Fibroblast of pulmonary artery (primary cell): ENCODE measurements at regions not wholly inside any gene's neighbourhood (a gene's known extent, or its start where the extent isn't known, plus 50 kb on each side); places are given as distances from the start of the nearest gene placed in this dataset.

Experiments used
- DNase-seq: peaks from one replicate; pipeline ENCODE4 v3.0.0-alpha.2; 2010; ENCODE audit warnings: low read depth
- H3K4me3 ChIP-seq: replicated peaks from 2 replicates; pipeline ENCODE4 v1.5.1; 2011; ENCODE audit warnings: low read depth, mild to moderate bottlenecking, control low read depth, low read length, moderate library complexity
- TF ChIP-seq, protein P1 (sequence below): IDR thresholded peaks from 2 replicates; pipeline ENCODE4 v1.5.1; 2011; ENCODE audit warnings: mild to moderate bottlenecking, control low read depth, low read length, inconsistent platforms; ENCODE audit errors: missing control alignments

DNA sequence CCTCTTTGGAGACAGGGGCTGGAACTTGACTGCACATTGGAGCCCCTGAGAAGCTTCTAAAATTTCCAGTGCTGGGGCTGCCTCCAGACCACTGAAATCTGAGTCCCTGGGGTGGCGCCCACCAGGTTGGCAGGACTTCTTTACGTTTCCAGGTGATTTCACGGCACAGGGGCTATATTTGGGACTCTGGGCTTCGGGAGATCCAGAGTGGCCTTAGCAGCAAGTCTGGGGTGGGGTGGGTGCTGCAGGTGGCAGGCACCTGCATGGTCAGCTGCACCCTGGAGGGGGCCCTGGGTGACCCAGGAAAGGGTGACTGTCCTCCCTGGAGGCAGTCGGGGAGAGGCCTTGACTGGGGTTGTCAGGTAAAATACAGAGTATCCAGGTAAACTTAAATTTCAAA lies 135.5 kb upstream of the PHACTR3 start:
- no peak overlapping the region for H3K4me3 ChIP-seq
- DNase-seq, result no peak
- TF ChIP-seq, protein P1, sequence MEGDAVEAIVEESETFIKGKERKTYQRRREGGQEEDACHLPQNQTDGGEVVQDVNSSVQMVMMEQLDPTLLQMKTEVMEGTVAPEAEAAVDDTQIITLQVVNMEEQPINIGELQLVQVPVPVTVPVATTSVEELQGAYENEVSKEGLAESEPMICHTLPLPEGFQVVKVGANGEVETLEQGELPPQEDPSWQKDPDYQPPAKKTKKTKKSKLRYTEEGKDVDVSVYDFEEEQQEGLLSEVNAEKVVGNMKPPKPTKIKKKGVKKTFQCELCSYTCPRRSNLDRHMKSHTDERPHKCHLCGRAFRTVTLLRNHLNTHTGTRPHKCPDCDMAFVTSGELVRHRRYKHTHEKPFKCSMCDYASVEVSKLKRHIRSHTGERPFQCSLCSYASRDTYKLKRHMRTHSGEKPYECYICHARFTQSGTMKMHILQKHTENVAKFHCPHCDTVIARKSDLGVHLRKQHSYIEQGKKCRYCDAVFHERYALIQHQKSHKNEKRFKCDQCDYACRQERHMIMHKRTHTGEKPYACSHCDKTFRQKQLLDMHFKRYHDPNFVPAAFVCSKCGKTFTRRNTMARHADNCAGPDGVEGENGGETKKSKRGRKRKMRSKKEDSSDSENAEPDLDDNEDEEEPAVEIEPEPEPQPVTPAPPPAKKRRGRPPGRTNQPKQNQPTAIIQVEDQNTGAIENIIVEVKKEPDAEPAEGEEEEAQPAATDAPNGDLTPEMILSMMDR, result no peak

DNA sequence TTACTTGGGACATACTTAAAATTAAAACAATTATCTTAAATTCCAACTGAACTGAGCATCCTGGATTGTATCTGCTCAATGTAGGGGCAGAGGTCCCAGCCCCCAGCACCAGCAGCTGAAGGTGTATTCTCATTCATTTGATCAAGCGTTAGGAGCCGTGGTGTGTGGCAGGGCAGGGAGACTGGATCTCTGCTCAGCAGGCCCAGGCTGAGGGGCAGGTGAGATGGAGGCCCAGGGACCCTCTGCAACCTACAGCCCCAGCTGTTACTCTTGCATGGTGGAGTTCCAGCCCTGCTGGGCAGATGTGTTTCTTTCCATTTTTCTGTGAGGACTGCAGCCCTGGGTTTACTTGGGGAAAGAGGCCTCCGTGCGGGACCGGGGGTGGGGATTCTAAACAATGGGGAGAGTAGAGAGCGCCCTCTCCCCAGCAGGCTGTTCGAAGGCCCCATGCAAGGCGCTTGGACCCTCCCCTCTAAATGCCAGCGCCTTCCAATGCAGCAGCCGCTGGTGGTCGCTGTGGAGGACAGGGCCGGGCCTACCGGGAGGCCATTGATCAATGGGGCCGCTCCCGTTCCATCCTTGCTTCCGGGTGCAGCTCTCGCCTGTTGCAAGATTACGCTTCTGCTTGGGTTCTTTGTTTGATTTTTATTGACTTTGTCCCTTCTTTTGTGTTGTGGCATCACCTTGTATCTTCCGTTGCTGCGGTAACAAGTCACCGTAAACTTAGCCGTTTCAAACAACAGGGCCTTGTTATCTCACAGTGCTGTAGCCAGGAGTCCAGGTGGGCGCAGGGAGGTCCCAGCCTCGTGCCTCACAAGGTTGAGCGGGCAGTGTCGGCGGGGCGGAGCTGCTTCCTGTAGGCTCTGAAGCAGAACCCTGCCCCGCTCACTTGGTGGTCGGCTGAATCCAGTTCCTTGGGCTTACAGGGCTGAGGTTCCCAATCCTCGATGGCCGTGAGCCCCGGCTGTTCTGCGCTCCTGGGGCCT lies 134.8 kb upstream of the PHACTR3 start:
- no peak for DNase-seq
- TF ChIP-seq, protein P1, result no peak

DNA sequence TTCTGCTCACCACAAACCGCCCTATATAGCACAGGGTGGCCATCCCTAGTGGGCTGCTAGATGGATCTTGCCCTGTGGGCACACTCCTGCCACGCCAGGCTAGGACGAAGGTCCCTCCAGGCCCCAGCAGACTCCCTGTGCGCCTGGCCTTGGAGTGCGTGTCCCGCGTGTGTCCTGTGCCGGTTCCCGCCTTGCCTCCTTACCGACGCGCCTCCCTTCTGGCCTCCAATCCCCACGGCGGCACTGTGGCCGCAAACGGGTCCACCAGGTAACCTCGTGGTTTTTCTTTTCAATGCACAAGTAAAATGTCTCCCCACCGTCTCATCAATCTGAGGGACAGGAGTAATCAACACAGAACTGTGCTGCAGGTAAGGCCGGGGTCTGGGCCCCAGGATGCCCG lies 133.8 kb upstream of the PHACTR3 start:
- no peak for DNase-seq
- TF ChIP-seq, protein P1, result no peak
- H3K4me3 ChIP-seq, result no peak overlapping the region

More for the DNA sequence above, 134.8 kb upstream of the PHACTR3 start:
- H3K4me3 ChIP-seq, result no peak overlapping the region

DNA sequence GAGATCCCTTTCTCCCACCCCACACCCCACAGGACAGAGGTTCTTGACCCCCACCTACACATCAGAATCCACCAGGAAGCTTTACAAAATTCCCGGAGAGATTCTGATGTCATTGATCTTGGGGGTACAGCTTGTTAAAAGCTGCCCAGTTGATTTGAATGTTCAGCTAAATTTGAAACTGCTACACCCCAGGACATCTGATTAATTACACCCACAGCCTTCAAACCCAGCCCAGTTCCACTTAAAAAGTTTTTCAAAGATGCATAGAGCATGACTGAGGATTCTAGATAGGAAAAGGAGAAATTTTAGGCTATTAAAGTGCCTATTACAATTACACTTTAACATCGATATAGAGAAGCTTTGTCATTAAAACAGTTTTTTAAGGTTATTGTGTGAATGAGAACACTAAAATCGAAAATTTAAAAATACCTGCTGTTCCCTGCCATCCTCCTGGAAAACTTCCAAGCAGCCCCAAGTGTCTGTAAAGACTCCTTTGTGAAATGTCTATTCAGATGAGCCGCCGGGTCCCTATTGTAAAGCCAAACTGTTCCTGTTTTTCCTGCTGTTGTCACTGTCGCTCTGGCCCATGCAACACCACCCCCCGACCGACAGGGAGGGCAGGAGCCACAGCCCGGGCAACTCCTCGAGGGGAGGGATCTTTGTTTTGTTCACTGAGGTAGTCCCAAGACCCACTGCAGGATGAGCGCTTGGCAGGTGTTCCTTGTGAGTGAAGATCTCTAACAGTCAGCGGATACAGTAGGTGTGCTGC lies 132.5 kb upstream of the PHACTR3 start:
- TF ChIP-seq, protein P1, result no peak
- DNase-seq, result no peak
- H3K4me3 ChIP-seq, result no peak overlapping the region

DNA sequence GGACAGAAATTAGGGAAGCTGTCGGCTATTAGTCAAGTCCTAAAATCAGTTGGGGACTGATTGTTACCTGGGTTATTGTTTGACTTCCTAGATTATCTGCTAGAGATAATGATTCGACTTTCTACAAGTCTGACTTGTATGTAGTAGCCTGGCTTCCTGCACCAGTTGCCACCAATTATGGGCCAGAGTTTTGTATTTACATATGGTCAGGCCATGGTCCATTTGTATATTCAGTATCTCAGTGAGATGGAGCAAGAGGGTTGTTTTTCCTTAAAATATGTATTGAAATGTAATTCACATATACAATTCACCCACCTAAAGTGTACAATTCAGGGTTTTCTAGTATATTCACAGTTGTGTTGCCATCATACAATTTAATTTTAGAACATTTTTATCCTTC lies 130.6 kb upstream of the PHACTR3 start:
- TF ChIP-seq, protein P1, result no peak
- DNase-seq, result no peak
- H3K4me3 ChIP-seq, result no peak overlapping the region

DNA sequence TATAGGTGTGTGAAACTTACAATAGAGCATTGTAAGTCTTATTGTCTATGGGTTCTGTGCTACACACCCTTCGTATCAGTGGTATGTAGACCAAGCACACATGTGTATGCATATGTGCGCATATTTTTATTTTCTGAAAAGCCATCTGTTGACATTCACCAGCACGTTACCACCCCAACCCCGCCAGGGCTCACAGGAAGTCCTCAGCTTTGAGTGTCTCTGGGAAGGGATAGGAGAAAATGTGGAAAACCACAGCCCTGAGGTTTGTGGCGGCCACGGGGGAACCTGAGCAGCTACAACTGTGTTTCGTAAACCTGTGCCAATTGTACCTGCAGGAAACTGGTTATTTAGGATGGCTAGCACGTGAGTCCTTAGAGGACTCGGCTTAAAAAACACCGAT lies 123.3 kb upstream of the PHACTR3 start:
- no peak overlapping the region for H3K4me3 ChIP-seq
- TF ChIP-seq, protein P1, result no peak
- no peak for DNase-seq
